ENCODE measurements at regions not wholly inside any gene's neighbourhood (a gene's known extent, or its start where the extent isn't known, plus 50 kb on each side); places are given as distances from the start of the nearest gene placed in this dataset.

GRCh38 chr3:118740722-118741290 is 293.8 kb downstream of the IGSF11 start:
- Histone ChIP-seq H3K9me3 (ENCODE audit: insufficient read depth, low read length, severe bottlenecking) (no peaks in the 10 kb centered on the region), H3K4me2 (ENCODE audit: insufficient read depth, low read length) (no peak overlapping the region), H3K36me3 (ENCODE audit: insufficient read depth, low read length) (no peaks in the 10 kb centered on the region), H3K79me2 (ENCODE audit: insufficient read depth, low read length) (no peaks in the 10 kb centered on the region), H3K27me3 (ENCODE audit: insufficient read depth, low read length, poor library complexity) (no peaks in the 10 kb centered on the region), H2AFZ (ENCODE audit: low read depth, low read length) (no peak overlapping the region), H3K27ac (ENCODE audit: low read length) (no peak overlapping the region), H3K4me3 (ENCODE audit: low read depth in 1 of 2, low read length in 2 of 2) (no peak overlapping the region), H3K9ac (ENCODE audit: low read depth, low read length) (no peak overlapping the region), H3K4me1 (ENCODE audit: insufficient read depth, low read length) (no peaks in the 10 kb centered on the region), H4K20me1 (ENCODE audit: insufficient read depth, low read length) (no peaks in the 10 kb centered on the region)
- DNase-seq (no peak), ATAC-seq (ENCODE audit: insufficient read depth, low read depth) (no peak)
- TF ChIP-seq CTCF (IDR thresholded peaks at IDR 0.05; ENCODE audit: borderline replicate concordance, extremely low read depth, low read length, poor library complexity, severe bottlenecking): no peak
- TF ChIP-seq EZH2 (IDR thresholded peaks at IDR 0.05; ENCODE audit: borderline replicate concordance, low read depth, low read length, severe bottlenecking): no peak

- no peaks in the 10 kb centered on the region for H3K36me3 ChIP-seq (ENCODE audit: insufficient read depth, low read length)
- no peak overlapping the region for H3K9ac ChIP-seq (ENCODE audit: low read depth, low read length)
- no peak overlapping the region for H3K27ac ChIP-seq (ENCODE audit: low read length)
- no peak overlapping the region for H3K4me2 ChIP-seq (ENCODE audit: insufficient read depth, low read length)
- no peaks in the 10 kb centered on the region for H4K20me1 ChIP-seq (ENCODE audit: insufficient read depth, low read length)
- no peaks in the 10 kb centered on the region for H3K9me3 ChIP-seq (ENCODE audit: insufficient read depth, low read length, severe bottlenecking)
- ATAC-seq (ENCODE audit: insufficient read depth, low read depth): no peak
- no peaks in the 10 kb centered on the region for H3K4me1 ChIP-seq (ENCODE audit: insufficient read depth, low read length)
- DNase-seq: no peak
- no peaks in the 10 kb centered on the region for H3K27me3 ChIP-seq (ENCODE audit: insufficient read depth, low read length, poor library complexity)
- TF ChIP-seq CTCF (IDR thresholded peaks at IDR 0.05; ENCODE audit: borderline replicate concordance, extremely low read depth, low read length, poor library complexity, severe bottlenecking) (no peak), EZH2 (IDR thresholded peaks at IDR 0.05; ENCODE audit: borderline replicate concordance, low read depth, low read length, severe bottlenecking) (no peak)
- no peaks in the 10 kb centered on the region for H3K79me2 ChIP-seq (ENCODE audit: insufficient read depth, low read length)
- H3K4me3 ChIP-seq (ENCODE audit: low read depth in 1 of 2, low read length in 2 of 2): no peak overlapping the region
- H2AFZ ChIP-seq (ENCODE audit: low read depth, low read length): no peak overlapping the region
These were observed 291.9 kb downstream of the IGSF11 start for GRCh38 chr3:118742760-118743159.

GRCh38 chr3:118744186-118744585 is 290.5 kb downstream of the IGSF11 start:
- ATAC-seq (ENCODE audit: insufficient read depth, low read depth) (no peak), DNase-seq (no peak)
- Histone ChIP-seq H2AFZ (ENCODE audit: low read depth, low read length) (no peak overlapping the region), H3K36me3 (ENCODE audit: insufficient read depth, low read length) (no peaks in the 10 kb centered on the region), H4K20me1 (ENCODE audit: insufficient read depth, low read length) (no peaks in the 10 kb centered on the region), H3K4me1 (ENCODE audit: insufficient read depth, low read length) (no peaks in the 10 kb centered on the region), H3K4me2 (ENCODE audit: insufficient read depth, low read length) (no peak overlapping the region), H3K4me3 (ENCODE audit: low read depth in 1 of 2, low read length in 2 of 2) (no peak overlapping the region), H3K79me2 (ENCODE audit: insufficient read depth, low read length) (no peaks in the 10 kb centered on the region), H3K9me3 (ENCODE audit: insufficient read depth, low read length, severe bottlenecking) (no peaks in the 10 kb centered on the region), H3K27ac (ENCODE audit: low read length) (no peak overlapping the region), H3K27me3 (ENCODE audit: insufficient read depth, low read length, poor library complexity) (no peaks in the 10 kb centered on the region), H3K9ac (ENCODE audit: low read depth, low read length) (no peak overlapping the region)
- TF ChIP-seq CTCF (IDR thresholded peaks at IDR 0.05; ENCODE audit: borderline replicate concordance, extremely low read depth, low read length, poor library complexity, severe bottlenecking): no peak
- TF ChIP-seq EZH2 (IDR thresholded peaks at IDR 0.05; ENCODE audit: borderline replicate concordance, low read depth, low read length, severe bottlenecking): no peak
